ENCODE measurements at regions not wholly inside any gene's neighbourhood (a gene's known extent, or its start where the extent isn't known, plus 50 kb on each side); places are given as distances from the start of the nearest gene placed in this dataset.

- TF ChIP-seq POLR2AphosphoS5 (IDR thresholded peaks at IDR 0.05; ENCODE audit: low read depth), result no peak
- TF ChIP-seq, protein P1, sequence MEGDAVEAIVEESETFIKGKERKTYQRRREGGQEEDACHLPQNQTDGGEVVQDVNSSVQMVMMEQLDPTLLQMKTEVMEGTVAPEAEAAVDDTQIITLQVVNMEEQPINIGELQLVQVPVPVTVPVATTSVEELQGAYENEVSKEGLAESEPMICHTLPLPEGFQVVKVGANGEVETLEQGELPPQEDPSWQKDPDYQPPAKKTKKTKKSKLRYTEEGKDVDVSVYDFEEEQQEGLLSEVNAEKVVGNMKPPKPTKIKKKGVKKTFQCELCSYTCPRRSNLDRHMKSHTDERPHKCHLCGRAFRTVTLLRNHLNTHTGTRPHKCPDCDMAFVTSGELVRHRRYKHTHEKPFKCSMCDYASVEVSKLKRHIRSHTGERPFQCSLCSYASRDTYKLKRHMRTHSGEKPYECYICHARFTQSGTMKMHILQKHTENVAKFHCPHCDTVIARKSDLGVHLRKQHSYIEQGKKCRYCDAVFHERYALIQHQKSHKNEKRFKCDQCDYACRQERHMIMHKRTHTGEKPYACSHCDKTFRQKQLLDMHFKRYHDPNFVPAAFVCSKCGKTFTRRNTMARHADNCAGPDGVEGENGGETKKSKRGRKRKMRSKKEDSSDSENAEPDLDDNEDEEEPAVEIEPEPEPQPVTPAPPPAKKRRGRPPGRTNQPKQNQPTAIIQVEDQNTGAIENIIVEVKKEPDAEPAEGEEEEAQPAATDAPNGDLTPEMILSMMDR (conservative IDR thresholded peaks at IDR 0.05; ENCODE audit: low read depth in 2 of 2), result no peak
- TF ChIP-seq EZH2phosphoT487 (IDR thresholded peaks at IDR 0.05; ENCODE audit: unreplicated experiment), result no peak
- no peak for TF ChIP-seq EZH2 (IDR thresholded peaks at IDR 0.05; ENCODE audit: low read depth, unreplicated experiment)
- no peak for TF ChIP-seq ZNF114 (CRISPR knock-in tag; IDR thresholded peaks at IDR 0.05)
- TF ChIP-seq CREB1 (CRISPR knock-in tag; IDR thresholded peaks at IDR 0.05; ENCODE audit: low read depth), result no peak
- TF ChIP-seq JUNB (IDR thresholded peaks at IDR 0.05; ENCODE audit: unreplicated experiment), result no peak
- no peak for TF ChIP-seq NANOG (IDR thresholded peaks at IDR 0.05; ENCODE audit: borderline replicate concordance)
- no peak for TF ChIP-seq ZNF331 (CRISPR knock-in tag; IDR thresholded peaks at IDR 0.05; ENCODE audit: low read depth)
Observed at GRCh38 chr11:110029714-110030113, 63.5 kb upstream of the ZC3H12C start.
